Smooth muscle cell (in vitro differentiated cells): ENCODE measurements at regions not wholly inside any gene's neighbourhood (a gene's known extent, or its start where the extent isn't known, plus 50 kb on each side); places are given as distances from the start of the nearest gene placed in this dataset.

Source experiments
- DNase-seq: peaks from one replicate; lab custom pipeline; 2025; ENCODE audit not compliant: unreplicated experiment; lab: John Stamatoyannopoulos, UW
- H2AFZ ChIP-seq: fragments of 200-600 bp; sonication (generic); 2 replicates; pipeline ENCODE4 v1.6.0; 2016; ENCODE audit warnings: antibody characterized with exemption, low read depth, mild to moderate bottlenecking
- H3F3A ChIP-seq: fragments of 200-600 bp; sonication (generic); 2 replicates; pipeline ENCODE4 v1.6.0; 2017; ENCODE audit warnings: antibody characterized with exemption, low read depth
- H3K27ac ChIP-seq: fragments of 200-600 bp; sonication (generic); 2 replicates; pipeline ENCODE4 v1.5.1; 2016; ENCODE audit warnings: low read depth, mild to moderate bottlenecking
- H3K27me3 ChIP-seq: fragments of 200-600 bp; sonication (generic); 2 replicates; pipeline ENCODE4 v1.6.1; 2016; ENCODE audit warnings: low read depth, mild to moderate bottlenecking
- H3K36me3 ChIP-seq: fragments of 200-600 bp; sonication (generic); 2 replicates; pipeline ENCODE4 v1.5.1; 2016; ENCODE audit warnings: low read depth
- H3K4me1 ChIP-seq: fragments of 200-600 bp; sonication (generic); 2 replicates; pipeline ENCODE4 v1.5.1; 2016; ENCODE audit warnings: low read depth
- H3K4me2 ChIP-seq: fragments of 200-600 bp; sonication (generic); 2 replicates; pipeline ENCODE4 v1.6.0; 2016; ENCODE audit warnings: mild to moderate bottlenecking
- H3K4me3 ChIP-seq: fragments of 200-600 bp; sonication (generic); 2 replicates; pipeline ENCODE4 v1.5.1; 2016; ENCODE audit warnings: mild to moderate bottlenecking
- H3K79me2 ChIP-seq: fragments of 200-600 bp; sonication (generic); 2 replicates; pipeline ENCODE4 v1.6.0; 2016; ENCODE audit warnings: low read depth, mild to moderate bottlenecking
- H3K9ac ChIP-seq: fragments of 200-600 bp; sonication (generic); 2 replicates; pipeline ENCODE4 v1.6.0; 2016; ENCODE audit warnings: low read depth
- H3K9me3 ChIP-seq: fragments of 200-600 bp; sonication (generic); replicated peaks from 2 replicates; pipeline ENCODE4 v1.5.1; 2016; ENCODE audit warnings: low read depth
- H4K20me1 ChIP-seq: fragments of 200-600 bp; sonication (generic); 2 replicates; pipeline ENCODE4 v1.6.0; 2016; ENCODE audit warnings: low read depth
- CTCF ChIP-seq: fragments of 200-600 bp; sonication (generic); IDR thresholded peaks from 2 replicates; pipeline ENCODE4 v1.5.1; 2017; ENCODE audit warnings: borderline replicate concordance, mild to moderate bottlenecking, antibody characterized with exemption; ENCODE audit not compliant: insufficient read depth, poor library complexity, severe bottlenecking
- WGBS: methylation state at CpG from one replicate; pipeline ENCODE4 v1.1.7; 2016; ENCODE audit warnings: low lambda C conversion rate; 5-methylcytosine and 5-hydroxymethylcytosine counted together

GRCh38 chr14:53473480-53473879 lies 320.4 kb upstream of the DDHD1 start:
- H3K9ac ChIP-seq: no peak overlapping the region
- DNase-seq: no peak

GRCh38 chr14:53472306-53472705 lies 319.2 kb upstream of the DDHD1 start:
- Histone ChIP-seq H3K27ac (no peak overlapping the region), H3K9me3 (no peaks in the 10 kb centered on the region), H2AFZ (no peak overlapping the region), H3K27me3 (no peaks in the 10 kb centered on the region), H3K79me2 (no peaks in the 10 kb centered on the region), H4K20me1 (no peaks in the 10 kb centered on the region), H3K4me1 (no peaks in the 10 kb centered on the region), H3K4me2 (no peak overlapping the region), H3K9ac (no peak overlapping the region), H3K4me3 (no peak overlapping the region), H3F3A (no peaks in the 10 kb centered on the region), H3K36me3 (no peaks in the 10 kb centered on the region)
- no peak for TF ChIP-seq CTCF
- DNase-seq: no peak

More at GRCh38 chr14:53473480-53473879, 320.4 kb upstream of the DDHD1 start:
- Histone ChIP-seq H3K27me3 (no peaks in the 10 kb centered on the region), H3K36me3 (no peaks in the 10 kb centered on the region), H3K79me2 (no peaks in the 10 kb centered on the region), H3K4me3 (no peak overlapping the region), H3F3A (no peaks in the 10 kb centered on the region), H2AFZ (no peak overlapping the region), H3K4me2 (no peak overlapping the region), H3K4me1 (no peaks in the 10 kb centered on the region), H3K27ac (no peak overlapping the region), H4K20me1 (no peaks in the 10 kb centered on the region), H3K9me3 (no peaks in the 10 kb centered on the region)
- WGBS: 95% methylated on average over 1 of the region's 1 CpG
- no peak for TF ChIP-seq CTCF

GRCh38 chr14:53470351-53471043 lies 317.4 kb upstream of the DDHD1 start:
- TF ChIP-seq CTCF: no peak
- Histone ChIP-seq H3K36me3 (no peaks in the 10 kb centered on the region), H4K20me1 (no peaks in the 10 kb centered on the region), H3K27ac (no peak overlapping the region), H3K4me3 (no peak overlapping the region), H3K27me3 (no peaks in the 10 kb centered on the region), H3K4me1 (no peaks in the 10 kb centered on the region), H3F3A (no peaks in the 10 kb centered on the region), H2AFZ (no peak overlapping the region), H3K9me3 (no peaks in the 10 kb centered on the region), H3K9ac (no peak overlapping the region), H3K4me2 (no peak overlapping the region), H3K79me2 (no peaks in the 10 kb centered on the region)
- DNase-seq: no peak
- 71% methylated on average over 2 of the region's 2 CpGs for WGBS

GRCh38 chr14:53468876-53469275 lies 315.8 kb upstream of the DDHD1 start:
- Histone ChIP-seq H3K4me2 (no peak overlapping the region), H3K9ac (no peak overlapping the region), H3K27ac (no peak overlapping the region), H3F3A (no peaks in the 10 kb centered on the region), H3K4me1 (no peaks in the 10 kb centered on the region), H3K36me3 (no peaks in the 10 kb centered on the region), H3K27me3 (no peaks in the 10 kb centered on the region), H4K20me1 (no peaks in the 10 kb centered on the region), H2AFZ (no peak overlapping the region), H3K4me3 (no peak overlapping the region), H3K9me3 (no peaks in the 10 kb centered on the region), H3K79me2 (no peaks in the 10 kb centered on the region)
- no peak for TF ChIP-seq CTCF
- WGBS: 92% methylated on average over 3 of the region's 3 CpGs
- no peak for DNase-seq
